HepG2 (cell line): ENCODE measurements at regions not wholly inside any gene's neighbourhood (a gene's known extent, or its start where the extent isn't known, plus 50 kb on each side); places are given as distances from the start of the nearest gene placed in this dataset.

Experiments used
- ATAC-seq: fragments of 200-7000 bp; cut with Tn5 transposase; 3 replicates; pipeline ENCODE4 v1.9.1; 2020; ENCODE audit warnings: mild to moderate bottlenecking, moderate library complexity
- BruUV-seq: library from RNA; stranded (reverse); fragments of 400-500 nt; replicated peaks from 2 replicates; lab custom pipeline; 2021; lab: Mats Ljungman, UMichigan
- CTCF ChIA-PET: fragments of 300-600 bp; formaldehyde crosslinking; extraction: SDS; loops from one replicate; lab custom pipeline; 2021; ENCODE audit warnings: low total read pairs, inconsistent platforms, low intra/inter-chr PET ratio; lab: Yijun Ruan, JAX
- POLR2A ChIA-PET: fragments of 350-600 bp; sonication (Branson Sonifier 250); formaldehyde crosslinking; loops from one replicate; lab custom pipeline; 2020; ENCODE audit warnings: antibody characterized with exemption, inconsistent platforms; lab: Yijun Ruan, JAX
- DNase-seq: peaks from one replicate; pipeline ENCODE4 v3.0.0-alpha.2; 2015; ENCODE audit warnings: low spot score
- FAIRE-seq: peaks from 3 replicates; lab custom pipeline; 2011; peaks lifted over from hg19 to GRCh38; lab: Jason Lieb, UNC
- H2AFZ ChIP-seq: one replicate; pipeline ENCODE4 v1.6.1; 2011; ENCODE audit warnings: low read length, inconsistent platforms
- H3K27ac ChIP-seq: fragments of 300-600 bp; 3 replicates; pipeline ENCODE4 v1.8.0; 2011; ENCODE audit warnings: mixed run types, mild to moderate bottlenecking, mixed read lengths, low read length, inconsistent platforms; ENCODE audit not compliant: insufficient read depth; ENCODE audit errors: extremely low read length
- H3K27me3 ChIP-seq, 2 experiments: fragments of 200-600 bp in 1 of 2; 2 replicates in 1 of 2; 3 replicates in 1 of 2; pipeline versions ENCODE4 v1.6.0 to v1.8.0; 2011; ENCODE audit warnings: low read length in 2 of 2, mild to moderate bottlenecking in 2 of 2, moderate library complexity in 2 of 2, inconsistent platforms in 1 of 2; ENCODE audit not compliant: insufficient read depth in 2 of 2, control insufficient read depth in 1 of 2
- H3K36me3 ChIP-seq, 2 experiments: fragments of 200-600 bp in 1 of 2; replicated peaks in 1 of 2; 2 replicates in 1 of 2; 3 replicates in 1 of 2; pipeline versions ENCODE4 v1.5.1 to v1.8.0; 2011; ENCODE audit warnings: low read length in 2 of 2, inconsistent platforms in 1 of 2; ENCODE audit not compliant: insufficient read depth in 2 of 2, control insufficient read depth in 1 of 2
- H3K4me1 ChIP-seq: 2 replicates; pipeline ENCODE4 v1.5.1; 2012; ENCODE audit warnings: low read length, inconsistent platforms; ENCODE audit not compliant: insufficient read depth
- H3K4me2 ChIP-seq: 2 replicates; pipeline ENCODE4 v1.6.0; 2011; ENCODE audit warnings: low read depth, low read length, inconsistent platforms
- H3K4me3 ChIP-seq, 3 experiments: fragments of 200-600 bp in 1 of 3; sonication (generic), shearing (Covaris generic) in 1 of 3; replicated peaks in 1 of 3; 2 replicates each; pipeline ENCODE4 v1.5.1; 2011 to 2016; ENCODE audit warnings: low read length in 3 of 3, inconsistent platforms in 2 of 3, low read depth in 2 of 3, mild to moderate bottlenecking in 2 of 3, control low read depth in 1 of 3, mixed read lengths in 1 of 3; ENCODE audit not compliant: insufficient read depth in 1 of 3
- H3K79me2 ChIP-seq: one replicate; pipeline ENCODE4 v1.6.1; 2011; ENCODE audit warnings: low read length, inconsistent platforms; ENCODE audit not compliant: insufficient read depth
- H3K9ac ChIP-seq: 2 replicates; pipeline ENCODE4 v1.6.0; 2011; ENCODE audit warnings: mild to moderate bottlenecking, low read depth, low read length, inconsistent platforms; ENCODE audit not compliant: insufficient read depth
- H3K9me3 ChIP-seq: 2 replicates; pipeline ENCODE4 v1.5.1; 2012; ENCODE audit warnings: mild to moderate bottlenecking, low read length
- H4K20me1 ChIP-seq: 2 replicates; pipeline ENCODE4 v1.6.0; 2011; ENCODE audit warnings: inconsistent platforms, mild to moderate bottlenecking, low read length, moderate library complexity; ENCODE audit not compliant: insufficient read depth
- ETS1 ChIP-seq: sonication (generic); formaldehyde crosslinking; IDR thresholded peaks from 2 replicates; pipeline ENCODE4 v1.4.0; 2020; ENCODE audit warnings: missing genetic modification reagents
- XBP1 ChIP-seq: sonication (generic); formaldehyde crosslinking; IDR thresholded peaks from 2 replicates; pipeline ENCODE4 v1.5.0; 2020; ENCODE audit warnings: missing genetic modification reagents
- ZNF34 ChIP-seq: sonication (generic); formaldehyde crosslinking; IDR thresholded peaks from 2 replicates; pipeline ENCODE4 v1.4.0; 2020; ENCODE audit warnings: mild to moderate bottlenecking, missing genetic modification reagents, borderline replicate concordance
- WGBS: methylation state at CpG from one replicate; pipeline ENCODE4 v1.1.6; 2017; ENCODE audit warnings: low lambda C conversion rate; 5-methylcytosine and 5-hydroxymethylcytosine counted together
- in situ Hi-C: cut with HindIII; loops from 2 replicates; pipeline ENCODE4 v1.10.0; 2017; ENCODE audit warnings: low pct_unique_long_range_greater_than_20kb; ENCODE audit not compliant: extremely low pct_ligation_motif_present
- intact Hi-C: fragments of 100-400 bp; cut with micrococcal nuclease; formaldehyde crosslinking; loops from one replicate; pipeline ENCODE4 v1.10.0; 2022; ENCODE audit not compliant: unreplicated experiment

GRCh38 chr6:159094444-159095252, 49.9 kb upstream of the TAGAP start:
- intact Hi-C loops, result no loop called here
- 31% methylated on average over 18 of the region's 18 CpGs for WGBS
- Histone ChIP-seq H3K27me3 (peaks cover 0 to 18% of the 10 kb centered on the region in 2 experiments; a peak in 3 of 5 replicates), H3K4me2 (no peak overlapping the region), H3K27ac (no peak overlapping the region), H2AFZ (no peak overlapping the region), H3K4me1 (no peaks in the 10 kb centered on the region), H3K9me3 (no peaks in the 10 kb centered on the region), H3K79me2 (no peaks in the 10 kb centered on the region), H3K36me3 (no peaks in the 10 kb centered on the region), H3K9ac (no peak overlapping the region), H3K4me3 (no peak overlapping the region), H4K20me1 (no peaks in the 10 kb centered on the region)
- TF ChIP-seq XBP1 (CRISPR knock-in tag) (no peak), ETS1 (CRISPR knock-in tag) (no peak), ZNF34 (CRISPR knock-in tag) (no peak)
- in situ Hi-C loops, result no loop called here
- CTCF ChIA-PET, result no interaction called here
- no peak for FAIRE-seq
- no peak for DNase-seq
- BruUV-seq, result no TSS peak
- POLR2A ChIA-PET, result no interaction called here
- ATAC-seq, result no peak
